Stimulated activated CD4-positive, alpha-beta T cell treated with anti-CD3 and anti-CD28 coated beads, TNF-alpha, amount 100 ng/mL, for 1 hour (primary cell): ENCODE measurements at regions not wholly inside any gene's neighbourhood (a gene's known extent, or its start where the extent isn't known, plus 50 kb on each side); places are given as distances from the start of the nearest gene placed in this dataset.

Experiments
- DNase-seq, 3 donors: peaks; one replicate each; pipeline ENCODE4 v3.0.0-alpha.2; 2020; ENCODE audit warnings: low read depth in 3 of 3, low spot score in 1 of 3

GRCh38 chr5:109469896-109470662 lies 60.3 kb upstream of the PJA2 start:
- no peak for DNase-seq

- peak; percentile 15 to 38 (median 24) for DNase-seq
Observed at GRCh38 chr5:109468737-109469420, 59.1 kb upstream of the PJA2 start.

- no peak for DNase-seq
Observed at GRCh38 chr5:109468288-109468676, 58.5 kb upstream of the PJA2 start.

GRCh38 chr5:109467058-109467457 lies 57.3 kb upstream of the PJA2 start:
- DNase-seq, result no peak
